H1 (cell line): ENCODE measurements at regions not wholly inside any gene's neighbourhood (a gene's known extent, or its start where the extent isn't known, plus 50 kb on each side); places are given as distances from the start of the nearest gene placed in this dataset.

Source experiments
- ASH2L ChIP-seq: fragments of 200-600, 300-600 bp; sonication (generic); IDR thresholded peaks from one replicate; pipeline ENCODE4 v1.7.1; 2017; ENCODE audit warnings: low read length
- POLR2A ChIP-seq, 2 experiments: IDR thresholded peaks; 1 replicate in 1 of 2; 2 replicates in 1 of 2; pipeline ENCODE4 v1.6.1; 2011; ENCODE audit warnings: low read depth in 2 of 2, low read length in 2 of 2, mild to moderate bottlenecking in 2 of 2; ENCODE audit errors: control extremely low read depth in 1 of 2
- TAF1 ChIP-seq: IDR thresholded peaks from 2 replicates; pipeline ENCODE4 v1.6.1; 2011; ENCODE audit warnings: mild to moderate bottlenecking, low read depth, low read length
- TBP ChIP-seq: IDR thresholded peaks from 2 replicates; pipeline ENCODE4 v1.6.1; 2011; ENCODE audit warnings: low read depth, low read length, improper control_type of control experiment
- TCF12 ChIP-seq: IDR thresholded peaks from 2 replicates; pipeline ENCODE4 v1.6.1; 2011; ENCODE audit warnings: low read depth, mild to moderate bottlenecking, low read length
- TF ChIP-seq, protein P1 (sequence below): IDR thresholded peaks from 2 replicates; pipeline ENCODE4 v1.6.1; 2012; ENCODE audit warnings: inconsistent platforms
- TF ChIP-seq, protein P2 (sequence below), 3 experiments: IDR thresholded peaks; 1 replicate in 2 of 3; 2 replicates in 1 of 3; pipeline versions ENCODE4 v1.5.1 to v1.6.1; 2011; ENCODE audit warnings: low read length in 3 of 3, mild to moderate bottlenecking in 3 of 3, inconsistent platforms in 2 of 3, low read depth in 1 of 3, moderate library complexity in 1 of 3; ENCODE audit not compliant: insufficient read depth in 1 of 3; ENCODE audit errors: control extremely low read depth in 1 of 3

DNA sequence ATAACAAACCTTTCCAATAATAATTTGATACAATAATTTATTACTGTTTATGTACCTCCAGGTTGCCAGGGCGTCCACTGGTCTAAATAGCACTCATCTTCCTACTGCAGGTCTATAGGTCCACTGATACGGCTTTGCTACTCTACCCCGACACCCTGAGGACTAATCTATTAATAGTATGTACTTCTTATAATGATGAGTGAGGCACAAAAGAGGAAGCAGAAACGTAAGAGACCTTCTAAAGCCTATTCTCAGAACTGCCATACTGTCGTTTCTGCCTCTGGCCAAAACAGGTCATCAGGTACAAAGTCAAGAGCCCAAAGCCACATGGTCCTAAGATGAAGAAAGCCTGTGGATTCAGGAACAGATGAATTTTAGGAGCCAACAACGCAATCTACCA lies 163.2 kb upstream of the GRM7 start:
- TF ChIP-seq, protein P1, sequence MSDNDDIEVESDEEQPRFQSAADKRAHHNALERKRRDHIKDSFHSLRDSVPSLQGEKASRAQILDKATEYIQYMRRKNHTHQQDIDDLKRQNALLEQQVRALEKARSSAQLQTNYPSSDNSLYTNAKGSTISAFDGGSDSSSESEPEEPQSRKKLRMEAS, result no peak
- TF ChIP-seq ASH2L (no peak), POLR2A (IDR thresholded peaks at IDR 0.05; ENCODE audit: control extremely low read depth in 1 of 2, low read depth in 2 of 2, low read length in 2 of 2) (no peak), TBP (no peak), TCF12 (no peak), TAF1 (no peak)
- TF ChIP-seq, protein P2, sequence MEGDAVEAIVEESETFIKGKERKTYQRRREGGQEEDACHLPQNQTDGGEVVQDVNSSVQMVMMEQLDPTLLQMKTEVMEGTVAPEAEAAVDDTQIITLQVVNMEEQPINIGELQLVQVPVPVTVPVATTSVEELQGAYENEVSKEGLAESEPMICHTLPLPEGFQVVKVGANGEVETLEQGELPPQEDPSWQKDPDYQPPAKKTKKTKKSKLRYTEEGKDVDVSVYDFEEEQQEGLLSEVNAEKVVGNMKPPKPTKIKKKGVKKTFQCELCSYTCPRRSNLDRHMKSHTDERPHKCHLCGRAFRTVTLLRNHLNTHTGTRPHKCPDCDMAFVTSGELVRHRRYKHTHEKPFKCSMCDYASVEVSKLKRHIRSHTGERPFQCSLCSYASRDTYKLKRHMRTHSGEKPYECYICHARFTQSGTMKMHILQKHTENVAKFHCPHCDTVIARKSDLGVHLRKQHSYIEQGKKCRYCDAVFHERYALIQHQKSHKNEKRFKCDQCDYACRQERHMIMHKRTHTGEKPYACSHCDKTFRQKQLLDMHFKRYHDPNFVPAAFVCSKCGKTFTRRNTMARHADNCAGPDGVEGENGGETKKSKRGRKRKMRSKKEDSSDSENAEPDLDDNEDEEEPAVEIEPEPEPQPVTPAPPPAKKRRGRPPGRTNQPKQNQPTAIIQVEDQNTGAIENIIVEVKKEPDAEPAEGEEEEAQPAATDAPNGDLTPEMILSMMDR (IDR thresholded peaks at IDR 0.05; ENCODE audit: control extremely low read depth in 1 of 3, insufficient read depth in 1 of 3, low read depth in 1 of 3, low read length in 3 of 3), result no peak
